IMR-90 (cell line): ENCODE measurements at regions not wholly inside any gene's neighbourhood (a gene's known extent, or its start where the extent isn't known, plus 50 kb on each side); places are given as distances from the start of the nearest gene placed in this dataset.
A peak's percentile ranks its signal among the peaks of the same experiment; 100 is the strongest.

ENCODE experiments used
- ATAC-seq: fragments of 200-7000 bp; cut with Tn5 transposase; 2 replicates; pipeline ENCODE4 v1.9.1; 2020; ENCODE audit warnings: low read depth, mild to moderate bottlenecking, moderate library complexity
- BruUV-seq: library from RNA; stranded (reverse); fragments of 400-500 nt; replicated peaks from 2 replicates; lab custom pipeline; 2021; lab: Mats Ljungman, UMichigan
- CTCF ChIA-PET: fragments of 300-600 bp; formaldehyde crosslinking; extraction: SDS; loops from one replicate; lab custom pipeline; 2021; ENCODE audit warnings: antibody characterized with exemption; lab: Yijun Ruan, JAX
- POLR2A ChIA-PET: fragments of 300-600 bp; sonication (Branson Sonifier 250); formaldehyde crosslinking; loops from one replicate; lab custom pipeline; 2022; ENCODE audit warnings: antibody characterized with exemption; ENCODE audit not compliant: unreplicated experiment; lab: Charles Lee
- DNase-seq: peaks from one replicate; pipeline ENCODE4 v3.0.0; 2013
- H2AFZ ChIP-seq: replicated peaks from 2 replicates; pipeline ENCODE3; 2013; ENCODE audit warnings: low read length, mild to moderate bottlenecking; ENCODE audit not compliant: poor library complexity
- H2AK5ac ChIP-seq: 2 replicates; pipeline ENCODE4 v1.6.1; 2013; ENCODE audit warnings: low read depth, low read length, inconsistent platforms
- H2AK9ac ChIP-seq: replicated peaks from 2 replicates; pipeline ENCODE3; 2013; ENCODE audit warnings: mild to moderate bottlenecking, low read depth, low read length, moderate library complexity; ENCODE audit not compliant: poor library complexity
- H2BK120ac ChIP-seq: 2 replicates; pipeline ENCODE4 v1.6.1; 2013; ENCODE audit warnings: low read depth, low read length, inconsistent platforms
- H2BK15ac ChIP-seq: 3 replicates; pipeline ENCODE4 v1.6.1; 2013; ENCODE audit warnings: low read depth, low read length, inconsistent platforms
- H2BK20ac ChIP-seq: 2 replicates; pipeline ENCODE4 v1.6.1; 2013; ENCODE audit warnings: low read depth, mild to moderate bottlenecking, inconsistent platforms, low read length, moderate library complexity
- H2BK5ac ChIP-seq: 2 replicates; pipeline ENCODE4 v1.6.1; 2013; ENCODE audit warnings: mild to moderate bottlenecking, low read depth, low read length, inconsistent platforms; ENCODE audit not compliant: poor library complexity, severe bottlenecking
- H3K14ac ChIP-seq: replicated peaks from 2 replicates; pipeline ENCODE4 v1.6.1; 2013; ENCODE audit warnings: low read depth, low read length, inconsistent platforms
- H3K18ac ChIP-seq: 2 replicates; pipeline ENCODE4 v1.6.1; 2013; ENCODE audit warnings: low read depth, low read length, control low read depth
- H3K23ac ChIP-seq: 2 replicates; pipeline ENCODE4 v1.6.1; 2013; ENCODE audit warnings: low read depth, low read length, inconsistent platforms
- H3K27ac ChIP-seq: 2 replicates; pipeline ENCODE4 v1.5.1; 2013; ENCODE audit warnings: mild to moderate bottlenecking, control low read depth, low read length; ENCODE audit not compliant: insufficient read depth
- H3K27me3 ChIP-seq: 2 replicates; pipeline ENCODE4 v1.6.1; 2013; ENCODE audit warnings: low read length; ENCODE audit not compliant: control insufficient read depth, insufficient read depth
- H3K36me3 ChIP-seq: 2 replicates; pipeline ENCODE4 v1.6.1; 2013; ENCODE audit warnings: low read length, mixed read lengths; ENCODE audit not compliant: control insufficient read depth, insufficient read depth
- H3K4ac ChIP-seq: 2 replicates; pipeline ENCODE4 v1.6.1; 2013; ENCODE audit warnings: low read depth, low read length, inconsistent platforms
- H3K4me1 ChIP-seq: 2 replicates; pipeline ENCODE4 v1.6.1; 2013; ENCODE audit warnings: low read length, mixed read lengths; ENCODE audit not compliant: control insufficient read depth, insufficient read depth
- H3K4me2 ChIP-seq: 2 replicates; pipeline ENCODE4 v1.6.1; 2013; ENCODE audit warnings: low read depth, mild to moderate bottlenecking, control low read depth, low read length, moderate library complexity
- H3K4me3 ChIP-seq: 2 replicates; pipeline ENCODE4 v1.5.1; 2013; ENCODE audit warnings: low read depth, mild to moderate bottlenecking, control low read depth, low read length, moderate library complexity; ENCODE audit not compliant: insufficient read depth
- H3K56ac ChIP-seq: 2 replicates; pipeline ENCODE4 v1.6.1; 2013; ENCODE audit warnings: low read length, inconsistent platforms; ENCODE audit not compliant: insufficient read depth; ENCODE audit errors: extremely low read depth
- H3K79me1 ChIP-seq, 2 experiments: 2 replicates each; pipeline ENCODE4 v1.6.1; 2013; ENCODE audit warnings: low read length in 2 of 2, inconsistent platforms in 1 of 2, low read depth in 1 of 2
- H3K9ac ChIP-seq: 2 replicates; pipeline ENCODE4 v1.6.1; 2013; ENCODE audit warnings: low read depth, low read length, control low read depth
- H3K9me1 ChIP-seq: 2 replicates; pipeline ENCODE4 v1.6.1; 2013; ENCODE audit warnings: low read length, inconsistent platforms; ENCODE audit not compliant: insufficient read depth
- H3K9me3 ChIP-seq: 2 replicates; pipeline ENCODE4 v1.6.1; 2013; ENCODE audit warnings: low read length; ENCODE audit not compliant: control insufficient read depth, insufficient read depth
- H4K20me1 ChIP-seq: 2 replicates; pipeline ENCODE4 v1.6.1; 2013; ENCODE audit warnings: low read length, inconsistent platforms; ENCODE audit not compliant: insufficient read depth
- H4K5ac ChIP-seq: 2 replicates; pipeline ENCODE4 v1.6.1; 2013; ENCODE audit warnings: mild to moderate bottlenecking, low read depth, low read length, control low read depth
- H4K8ac ChIP-seq, 2 experiments: 2 replicates each; pipeline ENCODE4 v1.6.1; 2013; ENCODE audit warnings: low read depth in 2 of 2, low read length in 2 of 2, control low read depth in 1 of 2, inconsistent platforms in 1 of 2
- H4K91ac ChIP-seq: 2 replicates; pipeline ENCODE4 v1.6.1; 2013; ENCODE audit warnings: low read depth, low read length, inconsistent platforms; ENCODE audit not compliant: insufficient read depth
- CEBPB ChIP-seq: IDR thresholded peaks from 2 replicates; pipeline ENCODE4 v1.6.1; 2012; ENCODE audit warnings: low read depth, low read length, improper control_type of control experiment
- NFE2L2 ChIP-seq: fragments of 150-350 bp; IDR thresholded peaks from 2 replicates; pipeline ENCODE4 v1.6.1; 2016; ENCODE audit warnings: low read depth, mild to moderate bottlenecking, low read length
- RFX5 ChIP-seq: IDR thresholded peaks from 2 replicates; pipeline ENCODE4 v1.8.0; 2012; ENCODE audit warnings: low read depth, mild to moderate bottlenecking, low read length, moderate library complexity
- dilution Hi-C: fragments of 300-500 bp; cut with HindIII; formaldehyde crosslinking; loops from one replicate; pipeline ENCODE4 v1.14.3; 2018; ENCODE audit warnings: low sequenced_read_pairs; ENCODE audit not compliant: unreplicated experiment
- in situ Hi-C: fragments of 300-500 bp; cut with MboI; formaldehyde crosslinking; loops from 3 replicates; pipeline ENCODE4 v1.14.3; 2019; ENCODE audit warnings: low sequenced_read_pairs, inconsistent platforms, mixed read lengths
- intact Hi-C: fragments of 100-400 bp; cut with micrococcal nuclease; formaldehyde crosslinking; loops from 2 replicates; pipeline ENCODE4 v1.10.0; 2022

DNA sequence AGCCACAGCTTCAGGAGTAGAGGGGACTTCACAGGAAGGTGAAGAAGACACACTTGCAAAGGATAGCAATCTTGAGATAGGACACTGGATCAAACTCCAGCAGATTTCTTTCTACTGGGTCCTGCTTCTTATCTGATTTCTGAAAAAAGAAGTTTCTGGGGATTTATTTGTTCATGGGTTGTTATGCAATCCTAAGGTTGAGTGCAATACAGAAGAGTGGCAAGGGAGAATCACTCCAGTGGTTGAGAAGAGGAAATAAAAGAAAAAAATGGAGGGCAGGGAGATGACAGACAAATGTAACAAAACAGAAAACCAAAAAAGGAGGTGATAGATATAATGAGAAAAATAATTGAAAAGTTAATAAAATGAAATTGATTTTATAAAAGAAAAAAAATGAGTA, 858.3 kb downstream of the TUSC7 start:
- Histone ChIP-seq H4K8ac (no peak overlapping the region), H3K9me3 (no peaks in the 10 kb centered on the region), H3K9ac (no peak overlapping the region), H3K4ac (no peak overlapping the region), H4K5ac (no peak overlapping the region), H3K27ac (no peak overlapping the region), H3K4me3 (no peak overlapping the region), H3K4me1 (peaks cover 5% of the 10 kb centered on the region), H2BK20ac (no peak overlapping the region), H3K23ac (no peak overlapping the region), H3K36me3 (no peaks in the 10 kb centered on the region), H3K27me3 (no peaks in the 10 kb centered on the region), H2AK5ac (no peak overlapping the region), H2AFZ (no peak overlapping the region), H4K20me1 (no peaks in the 10 kb centered on the region), H2AK9ac (no peak overlapping the region), H2BK5ac (no peak overlapping the region), H3K9me1 (no peaks in the 10 kb centered on the region), H3K56ac (no peak overlapping the region), H3K4me2 (no peak overlapping the region), H3K79me1 (no peaks in the 10 kb centered on the region; a peak in 1 of 4 replicates), H3K18ac (no peak overlapping the region), H4K91ac (no peak overlapping the region), H3K14ac (no peak overlapping the region), H2BK120ac (no peak overlapping the region), H2BK15ac (no peak overlapping the region)
- in situ Hi-C loops (no loop called here), intact Hi-C loops (no loop called here), dilution Hi-C loops (no loop called here)
- no peak for DNase-seq
- no TSS peak for BruUV-seq
- POLR2A ChIA-PET: no interaction called here
- ATAC-seq: no peak
- TF ChIP-seq CEBPB: peak; percentile 44; the same call in 1 of the 2 replicates
- TF ChIP-seq NFE2L2: no peak
- TF ChIP-seq RFX5: no peak
- CTCF ChIA-PET: no interaction called here
